Activated naive CD4-positive, alpha-beta T cell (primary cell): ENCODE measurements at regions not wholly inside any gene's neighbourhood (a gene's known extent, or its start where the extent isn't known, plus 50 kb on each side); places are given as distances from the start of the nearest gene placed in this dataset.

ENCODE experiments used
- DNase-seq, 4 experiments: peaks; one replicate each; lab custom pipeline; 2025; lab: John Stamatoyannopoulos, UW

- DNase-seq: no peak
Observed at GRCh38 chr3:72372161-72372560, 476.1 kb downstream of the SHQ1 start.

- no peak for DNase-seq
Observed at GRCh38 chr3:72371431-72371830, 476.8 kb downstream of the SHQ1 start.

GRCh38 chr3:72370947-72371346 lies 477.3 kb downstream of the SHQ1 start:
- no peak for DNase-seq

- DNase-seq: no peak
Observed at GRCh38 chr3:72369681-72370080, 478.6 kb downstream of the SHQ1 start.

- DNase-seq: no peak
Observed at GRCh38 chr3:72368331-72368975, 479.8 kb downstream of the SHQ1 start.

- no peak for DNase-seq
Observed at GRCh38 chr3:72361990-72362389, 486.3 kb downstream of the SHQ1 start.

DNA sequence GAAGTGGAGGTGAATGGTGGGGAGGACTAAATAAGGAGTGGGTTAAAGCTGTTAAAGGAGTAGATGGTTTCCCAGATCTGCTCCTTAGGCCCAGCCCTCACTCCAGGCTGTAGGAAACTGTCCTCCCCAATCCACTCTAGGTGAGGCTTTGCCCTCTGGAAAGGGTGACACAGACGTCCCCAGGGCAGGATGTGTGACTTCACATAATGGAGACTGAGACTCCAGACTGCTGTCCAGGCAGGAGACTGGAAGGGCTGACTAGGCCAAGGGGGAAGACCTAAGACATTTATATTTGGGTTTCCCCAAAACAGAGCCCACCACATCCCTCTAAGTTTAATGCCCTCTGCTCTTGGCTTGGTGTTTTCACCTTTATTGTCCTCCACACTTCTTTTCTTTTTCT lies 488.5 kb downstream of the SHQ1 start:
- no peak for DNase-seq

- no peak for DNase-seq
Observed at GRCh38 chr3:72355168-72355567, 493.1 kb downstream of the SHQ1 start.

DNA sequence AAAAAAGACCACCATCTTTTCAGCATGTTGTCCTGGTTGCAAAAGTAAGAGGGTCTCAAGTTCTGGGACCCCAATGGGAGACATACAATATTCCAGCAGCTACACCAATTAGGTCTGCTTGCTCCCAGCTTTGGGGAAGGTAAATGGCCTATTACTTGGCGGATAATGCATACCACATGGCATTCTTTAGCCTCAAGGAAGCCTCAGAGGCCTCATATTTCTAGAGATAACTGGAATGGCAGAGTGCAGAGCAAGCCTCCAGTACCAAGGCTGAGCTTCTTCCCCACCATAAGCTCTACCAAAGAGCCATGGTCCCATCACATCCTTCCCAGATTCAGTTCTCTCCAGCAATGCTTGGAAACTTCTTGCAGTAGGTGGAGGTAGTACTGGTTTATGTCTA lies 493.8 kb downstream of the SHQ1 start:
- DNase-seq: no peak

DNA sequence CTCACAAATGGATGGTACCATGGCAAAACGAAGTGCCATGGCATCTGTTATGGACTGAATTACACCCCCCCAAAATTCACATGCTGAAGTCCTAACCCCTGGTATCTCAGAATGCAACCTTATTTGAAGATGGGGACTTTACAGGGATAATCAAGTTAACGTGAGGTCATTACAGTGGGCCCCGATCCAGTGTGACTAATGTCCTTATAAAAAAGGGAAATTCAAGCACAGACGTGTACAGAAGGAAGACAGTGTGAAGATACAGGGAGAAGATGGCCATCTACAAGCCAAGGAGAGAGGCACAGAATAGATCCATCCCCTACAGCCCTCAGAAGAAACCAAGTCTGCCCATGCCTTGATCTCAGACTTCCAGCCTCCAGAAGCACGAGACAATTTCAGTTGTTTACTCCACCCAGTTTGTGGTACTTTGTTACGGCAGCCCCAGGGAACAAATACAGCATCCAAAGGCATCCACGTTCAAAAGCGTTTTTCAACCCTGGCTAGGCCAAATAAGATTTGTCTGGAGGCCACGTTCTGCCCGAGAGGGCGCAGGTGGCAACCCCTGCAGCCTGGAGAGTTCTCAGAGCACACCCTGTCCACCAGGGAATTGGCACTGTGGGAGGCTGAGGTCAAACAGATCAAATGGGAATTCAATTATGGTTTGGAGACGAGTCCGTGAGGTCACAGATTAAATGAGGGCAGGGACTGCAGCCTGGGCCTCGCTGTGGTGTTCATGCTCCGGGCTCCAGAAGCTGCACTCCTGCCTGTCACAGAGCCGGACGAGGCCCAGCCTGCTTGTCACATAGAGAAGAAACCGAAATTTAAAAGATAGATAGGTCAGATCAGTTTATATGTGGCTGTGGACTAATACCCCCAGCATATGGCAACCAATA lies 494.8 kb downstream of the SHQ1 start:
- DNase-seq: no peak

DNA sequence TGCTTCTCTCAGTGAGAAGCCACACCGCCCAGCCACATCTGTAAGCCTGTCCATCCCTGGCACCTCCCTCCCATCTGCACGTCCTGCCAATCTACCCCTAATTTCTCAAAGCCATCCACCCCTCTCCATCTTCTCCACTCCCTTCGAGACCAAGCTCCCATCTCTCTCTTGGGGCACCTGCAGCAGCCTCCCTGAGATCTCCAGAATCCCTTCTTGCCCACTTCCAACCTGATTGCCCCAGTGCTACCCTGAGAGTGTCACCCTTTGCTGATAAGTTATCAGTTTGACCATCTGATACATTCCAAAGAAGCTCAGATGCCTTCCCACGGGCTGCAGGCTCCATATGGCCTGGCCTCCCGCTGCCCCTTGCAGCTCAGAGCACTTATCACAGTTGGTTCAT lies 496.1 kb downstream of the SHQ1 start:
- no peak for DNase-seq

DNA sequence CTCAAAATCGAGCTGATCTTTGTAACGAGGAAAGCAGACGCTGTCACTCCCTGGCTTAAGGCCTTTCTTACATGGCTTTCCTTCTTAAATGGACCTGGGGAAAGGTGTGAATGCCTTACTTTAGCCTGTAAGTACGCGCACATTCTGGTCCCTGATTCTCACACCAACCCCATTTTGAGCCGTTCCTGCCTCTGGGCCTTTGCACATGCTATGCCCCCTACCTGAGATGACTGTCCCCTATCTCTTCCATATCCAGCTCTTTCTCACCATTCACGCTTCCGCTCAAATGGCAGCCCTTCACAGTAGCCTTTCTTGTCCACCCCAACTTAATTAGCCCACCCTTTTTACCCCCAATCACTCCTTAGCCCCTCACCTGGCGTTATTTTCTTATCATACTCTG lies 496.7 kb downstream of the SHQ1 start:
- no peak for DNase-seq

GRCh38 chr3:72350761-72351505 lies 497.3 kb downstream of the SHQ1 start:
- no peak for DNase-seq

DNA sequence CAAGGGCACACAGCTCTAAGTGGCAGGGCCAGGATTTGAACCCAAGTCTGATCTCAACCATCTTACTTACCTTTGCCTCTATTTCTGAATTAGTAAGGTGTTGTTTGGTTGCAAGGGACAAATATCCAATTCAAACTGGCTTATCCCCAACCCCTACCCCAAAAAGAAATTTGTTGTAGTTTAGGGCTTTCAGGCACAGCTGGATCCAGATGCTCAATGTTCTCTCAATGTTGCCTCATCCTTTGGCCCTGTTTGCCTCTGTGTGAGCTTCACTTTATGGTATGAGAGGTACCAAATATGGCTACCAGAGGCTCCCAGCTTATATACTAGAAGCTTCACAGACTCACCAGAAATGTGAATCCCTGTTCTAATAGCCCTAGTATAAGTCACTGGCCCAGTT lies 499.9 kb downstream of the SHQ1 start:
- no peak for DNase-seq

DNA sequence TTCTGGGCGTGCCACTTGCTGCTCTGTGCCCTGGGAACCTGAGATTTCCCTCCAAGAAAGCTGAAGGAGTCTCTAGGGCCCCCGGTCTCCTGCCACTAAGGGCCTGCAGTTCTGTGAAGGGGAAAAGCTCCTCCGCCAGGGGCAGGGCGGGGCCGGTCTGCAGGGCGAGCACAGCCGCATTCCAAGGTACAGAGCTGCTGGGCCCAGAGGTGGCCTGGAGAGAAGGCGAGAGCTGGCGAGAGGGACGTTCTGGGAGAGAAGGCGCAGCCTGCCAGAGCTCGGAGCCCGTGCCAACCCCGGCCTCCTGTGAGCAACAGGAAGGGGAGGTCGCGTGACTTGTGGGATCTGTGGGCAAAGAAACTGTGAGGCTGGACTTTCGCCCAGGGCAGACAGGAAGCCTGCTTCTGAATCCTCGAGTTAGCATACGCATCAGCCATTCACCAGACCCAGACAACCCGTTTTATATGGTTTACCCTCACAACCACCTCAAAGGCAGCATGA lies 500.4 kb downstream of the SHQ1 start:
- peak in 1 of 4 experiments; percentile 14 for DNase-seq

DNA sequence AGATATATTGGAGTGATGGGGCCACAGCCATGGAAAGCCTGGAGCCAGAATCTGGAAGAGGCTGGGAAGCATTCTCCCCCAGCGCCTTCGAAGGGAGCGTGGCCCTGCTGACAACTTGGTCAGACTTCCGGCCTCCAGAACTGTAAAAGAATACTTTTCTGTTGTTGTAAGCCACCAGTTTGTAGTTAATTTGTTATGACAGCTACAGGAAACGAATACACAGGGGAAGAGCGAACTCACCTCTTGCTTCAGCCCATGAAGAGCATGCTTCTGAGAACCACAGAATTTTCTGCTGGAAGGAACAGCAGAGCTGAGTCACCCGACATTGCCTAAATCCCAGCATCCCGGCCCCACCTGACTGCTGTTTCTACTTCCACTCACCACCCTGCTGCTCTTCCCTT lies 501.7 kb downstream of the SHQ1 start:
- DNase-seq: no peak

- no peak for DNase-seq
Observed at GRCh38 chr3:72345980-72346379, 502.3 kb downstream of the SHQ1 start.

DNA sequence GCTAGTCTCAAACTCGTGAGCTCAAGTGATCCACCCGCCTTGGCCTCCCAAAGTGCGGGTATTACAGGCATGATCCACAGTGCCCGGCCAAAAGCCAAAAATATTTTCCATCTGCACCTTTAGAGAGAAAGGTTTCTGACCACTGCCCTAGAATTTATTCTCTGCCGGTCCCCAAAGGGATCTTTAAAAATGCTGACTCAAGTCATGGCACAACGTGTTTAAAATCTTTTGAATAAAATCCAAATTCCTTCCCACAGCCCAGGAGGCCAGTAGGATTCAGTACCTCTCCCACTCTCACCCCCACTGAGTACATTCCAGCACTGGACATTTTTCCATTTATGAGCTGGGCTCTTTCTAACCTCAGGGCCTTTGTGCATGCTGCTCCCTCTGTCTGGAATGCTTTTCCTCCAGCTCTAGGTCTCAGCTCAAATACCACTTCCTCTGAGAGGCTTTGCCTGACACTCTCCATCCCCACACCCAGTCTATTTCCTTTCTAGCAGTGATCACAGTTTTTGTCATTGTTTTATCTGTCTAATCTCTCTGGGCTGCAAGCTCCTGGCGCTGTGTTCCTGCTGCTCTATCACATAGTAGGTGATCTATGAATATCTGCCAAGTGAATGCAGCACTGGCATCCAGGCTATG lies 502.9 kb downstream of the SHQ1 start:
- no peak for DNase-seq

DNA sequence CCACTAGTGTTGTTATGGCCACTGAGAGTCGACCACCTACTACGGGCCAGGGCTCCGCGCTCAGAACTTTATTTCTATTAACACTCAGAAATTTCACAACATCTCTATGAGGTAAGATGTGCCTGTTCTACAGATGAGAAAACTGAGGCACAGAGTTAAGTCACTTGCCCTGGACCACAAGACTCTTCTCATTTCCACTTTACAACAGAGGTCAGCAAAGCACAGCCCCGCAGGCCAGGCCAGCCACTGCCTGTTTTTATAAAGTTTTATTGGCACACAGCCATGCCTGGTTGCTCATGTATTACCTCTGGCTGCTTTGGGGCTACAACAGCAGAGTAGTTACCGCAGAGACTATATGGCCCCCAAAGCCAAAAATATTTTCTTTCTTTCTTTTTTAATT lies 503.6 kb downstream of the SHQ1 start:
- DNase-seq: no peak

- no peak for DNase-seq
Observed at GRCh38 chr3:72344236-72344635, 504.0 kb downstream of the SHQ1 start.

- DNase-seq: no peak
Observed at GRCh38 chr3:72343078-72343477, 505.2 kb downstream of the SHQ1 start.

GRCh38 chr3:72342450-72342849 lies 505.8 kb downstream of the SHQ1 start:
- DNase-seq: no peak
